DOHH2 (cell line): ENCODE measurements at regions not wholly inside any gene's neighbourhood (a gene's known extent, or its start where the extent isn't known, plus 50 kb on each side); places are given as distances from the start of the nearest gene placed in this dataset.

Experiments used
- H3F3A ChIP-seq: fragments of 200-600 bp; sonication (generic), shearing (Covaris generic); 2 replicates; pipeline ENCODE4 v1.6.0; 2016; ENCODE audit warnings: antibody characterized with exemption, mild to moderate bottlenecking; ENCODE audit not compliant: control insufficient read depth, insufficient read depth
- H3K27ac ChIP-seq: fragments of 200-600 bp; sonication (generic); 2 replicates; pipeline ENCODE4 v1.5.1; 2014; ENCODE audit warnings: low read depth, mild to moderate bottlenecking, low read length, moderate library complexity
- H3K27me3 ChIP-seq: fragments of 200-600 bp; sonication (generic); 2 replicates; pipeline ENCODE4 v1.6.1; 2014; ENCODE audit warnings: mild to moderate bottlenecking, low read length, mixed read lengths; ENCODE audit not compliant: control insufficient read depth
- H3K36me3 ChIP-seq: fragments of 200-600 bp; sonication (generic); 2 replicates; pipeline ENCODE4 v1.6.1; 2014; ENCODE audit warnings: mild to moderate bottlenecking, low read length, moderate library complexity, mixed read lengths; ENCODE audit not compliant: control insufficient read depth
- H3K4me1 ChIP-seq: fragments of 200-600 bp; sonication (generic); 2 replicates; pipeline ENCODE4 v1.6.1; 2014; ENCODE audit warnings: mild to moderate bottlenecking, low read length, mixed read lengths; ENCODE audit not compliant: control insufficient read depth
- H3K4me2 ChIP-seq: fragments of 200-600 bp; sonication (generic); 2 replicates; pipeline ENCODE4 v1.6.0; 2014; ENCODE audit warnings: mild to moderate bottlenecking, low read length, moderate library complexity
- H3K4me3 ChIP-seq: fragments of 200-600 bp; sonication (generic); 2 replicates; pipeline ENCODE4 v1.5.1; 2014; ENCODE audit warnings: mild to moderate bottlenecking, low read length, mixed read lengths
- H3K79me2 ChIP-seq: fragments of 200-600 bp; sonication (generic); 2 replicates; pipeline ENCODE4 v1.6.1; 2014; ENCODE audit warnings: mild to moderate bottlenecking, low read length, mixed read lengths; ENCODE audit not compliant: control insufficient read depth
- H3K9me2 ChIP-seq: fragments of 200-600 bp; sonication (generic); replicated peaks from 2 replicates; pipeline ENCODE4 v1.6.1; 2014; ENCODE audit warnings: mild to moderate bottlenecking, low read length, mixed read lengths; ENCODE audit not compliant: control insufficient read depth
- H3K9me3 ChIP-seq: fragments of 200-600 bp; sonication (generic); 2 replicates; pipeline ENCODE4 v1.6.1; 2014; ENCODE audit warnings: antibody characterized with exemption, low read length, mixed read lengths; ENCODE audit not compliant: control insufficient read depth, insufficient read depth
- H4K20me1 ChIP-seq: fragments of 200-600 bp; sonication (generic); 2 replicates; pipeline ENCODE4 v1.6.0; 2014; ENCODE audit warnings: low read depth, mild to moderate bottlenecking, antibody characterized with exemption, low read length, moderate library complexity; ENCODE audit not compliant: control insufficient read depth, insufficient read depth
- EZH2phosphoT487 ChIP-seq: fragments of 200-600 bp; sonication (generic); IDR thresholded peaks from 2 replicates; pipeline ENCODE4 v1.6.1; 2017; ENCODE audit warnings: borderline replicate concordance, mild to moderate bottlenecking, antibody characterized with exemption, low read length, moderate library complexity, mixed read lengths
- TF ChIP-seq, protein P1 (sequence below): fragments of 200-600 bp; sonication (generic); IDR thresholded peaks from one replicate; pipeline ENCODE4 v1.5.1; 2014; ENCODE audit warnings: antibody characterized with exemption, mild to moderate bottlenecking, low read depth, low read length; ENCODE audit not compliant: poor library complexity, severe bottlenecking

DNA sequence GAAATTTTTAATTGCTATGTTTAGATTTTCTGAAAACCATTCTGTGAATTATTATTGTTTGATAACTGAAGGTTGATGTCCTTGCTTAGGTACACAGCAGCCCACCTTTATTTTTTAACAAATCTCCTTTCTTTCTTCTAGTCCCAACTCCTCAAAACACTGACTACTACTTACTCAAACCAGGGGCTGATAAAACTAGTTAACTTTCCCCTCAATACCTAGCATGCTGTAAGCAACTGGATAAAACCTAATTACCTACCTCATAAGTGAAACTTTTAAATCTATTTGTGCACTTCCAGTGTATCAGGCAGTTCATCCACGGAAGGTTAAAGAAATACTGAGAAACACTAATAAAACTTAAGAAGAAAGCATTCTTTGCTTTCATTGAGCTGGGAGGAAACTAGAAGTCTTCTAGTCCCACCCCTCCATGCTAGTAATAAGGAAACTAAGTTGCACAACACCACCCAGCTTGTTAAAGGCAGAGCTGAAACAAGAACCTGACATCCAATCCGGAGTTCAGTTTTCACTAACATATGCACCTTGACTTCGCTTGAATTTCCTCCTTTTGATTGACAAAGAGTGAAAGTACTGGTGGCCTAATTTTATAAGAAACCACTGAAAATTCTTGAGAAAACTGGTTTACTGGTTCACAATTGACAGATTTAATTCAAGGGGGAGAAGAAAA is 180.2 kb upstream of the TET2 start:
- Histone ChIP-seq H3K79me2 (no peaks in the 10 kb centered on the region), H3K9me2 (no peaks in the 10 kb centered on the region), H3K27ac (no peak overlapping the region), H3F3A (no peaks in the 10 kb centered on the region), H3K4me1 (no peaks in the 10 kb centered on the region), H3K4me3 (no peak overlapping the region), H3K36me3 (no peaks in the 10 kb centered on the region), H3K27me3 (peaks cover 2% of the 10 kb centered on the region; the same call in 1 of the 2 replicates), H3K4me2 (no peak overlapping the region), H3K9me3 (no peaks in the 10 kb centered on the region; the same call in 1 of the 2 replicates), H4K20me1 (no peaks in the 10 kb centered on the region)
- TF ChIP-seq EZH2phosphoT487 = no peak
- TF ChIP-seq, protein P1, sequence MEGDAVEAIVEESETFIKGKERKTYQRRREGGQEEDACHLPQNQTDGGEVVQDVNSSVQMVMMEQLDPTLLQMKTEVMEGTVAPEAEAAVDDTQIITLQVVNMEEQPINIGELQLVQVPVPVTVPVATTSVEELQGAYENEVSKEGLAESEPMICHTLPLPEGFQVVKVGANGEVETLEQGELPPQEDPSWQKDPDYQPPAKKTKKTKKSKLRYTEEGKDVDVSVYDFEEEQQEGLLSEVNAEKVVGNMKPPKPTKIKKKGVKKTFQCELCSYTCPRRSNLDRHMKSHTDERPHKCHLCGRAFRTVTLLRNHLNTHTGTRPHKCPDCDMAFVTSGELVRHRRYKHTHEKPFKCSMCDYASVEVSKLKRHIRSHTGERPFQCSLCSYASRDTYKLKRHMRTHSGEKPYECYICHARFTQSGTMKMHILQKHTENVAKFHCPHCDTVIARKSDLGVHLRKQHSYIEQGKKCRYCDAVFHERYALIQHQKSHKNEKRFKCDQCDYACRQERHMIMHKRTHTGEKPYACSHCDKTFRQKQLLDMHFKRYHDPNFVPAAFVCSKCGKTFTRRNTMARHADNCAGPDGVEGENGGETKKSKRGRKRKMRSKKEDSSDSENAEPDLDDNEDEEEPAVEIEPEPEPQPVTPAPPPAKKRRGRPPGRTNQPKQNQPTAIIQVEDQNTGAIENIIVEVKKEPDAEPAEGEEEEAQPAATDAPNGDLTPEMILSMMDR = no peak

DNA sequence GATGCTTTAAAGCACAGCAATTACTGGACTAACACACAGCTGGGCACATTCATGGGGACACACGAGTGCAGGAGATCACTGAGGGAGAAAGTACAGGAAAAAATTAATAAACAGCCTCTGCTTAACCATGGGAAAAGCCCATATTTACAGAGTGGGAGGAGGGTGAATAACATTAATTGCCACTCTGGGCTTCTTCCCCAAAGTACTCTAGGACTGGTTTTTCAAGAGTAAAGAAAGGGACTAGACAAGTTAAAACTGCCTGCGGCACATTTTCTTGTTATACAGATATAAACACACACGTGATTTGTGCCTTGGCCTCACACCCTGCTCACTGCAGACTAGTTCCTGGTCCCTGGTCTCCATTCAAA is 179.7 kb upstream of the TET2 start:
- H3K36me3 ChIP-seq = no peaks in the 10 kb centered on the region
- H3K79me2 ChIP-seq = no peaks in the 10 kb centered on the region
- H3K27ac ChIP-seq = no peak overlapping the region
- no peaks in the 10 kb centered on the region for H3K9me2 ChIP-seq
- H4K20me1 ChIP-seq = no peaks in the 10 kb centered on the region
- no peaks in the 10 kb centered on the region for H3K4me1 ChIP-seq
- peaks cover 2% of the 10 kb centered on the region; the same call in 1 of the 2 replicates for H3K27me3 ChIP-seq
- no peak overlapping the region for H3K4me3 ChIP-seq
- H3K9me3 ChIP-seq = no peaks in the 10 kb centered on the region; the same call in 1 of the 2 replicates
- TF ChIP-seq EZH2phosphoT487 = no peak
- TF ChIP-seq, protein P1 = no peak
- no peak overlapping the region for H3K4me2 ChIP-seq
- no peaks in the 10 kb centered on the region for H3F3A ChIP-seq

DNA sequence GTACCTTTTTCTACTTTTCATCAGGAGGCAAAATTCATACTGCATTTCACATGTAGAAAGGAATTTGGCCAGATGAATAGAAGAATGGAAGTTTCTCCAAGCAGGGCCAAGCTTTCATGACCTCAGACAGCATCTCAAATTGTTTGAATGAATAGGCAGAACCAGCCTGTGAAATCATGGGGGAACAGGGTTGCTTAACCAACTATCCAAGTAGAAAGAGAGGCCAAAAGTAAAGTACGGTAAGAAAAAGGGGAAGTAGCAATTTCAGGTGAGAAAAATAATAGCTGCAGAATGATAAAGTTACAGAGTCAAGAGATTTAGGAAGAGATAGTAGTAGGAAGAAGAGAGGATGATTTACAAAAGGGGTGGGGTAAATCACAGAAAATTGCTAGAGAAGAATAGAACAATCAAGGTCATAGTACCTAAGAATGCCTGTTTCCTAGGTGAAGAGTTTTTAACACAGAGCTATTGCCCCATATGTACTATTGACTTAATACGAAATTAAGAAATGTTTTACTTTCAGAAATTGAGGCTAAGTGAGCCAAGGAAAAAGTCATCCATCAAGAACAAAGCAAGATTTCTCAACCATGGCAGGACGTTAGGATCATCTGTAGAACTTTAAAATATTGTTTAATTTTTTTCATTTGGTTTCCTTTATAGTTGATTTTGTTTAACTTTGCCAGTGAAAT is 177.1 kb upstream of the TET2 start:
- TF ChIP-seq, protein P1 = no peak
- Histone ChIP-seq H3K4me1 (no peaks in the 10 kb centered on the region), H3K4me2 (no peak overlapping the region), H3K9me2 (no peaks in the 10 kb centered on the region), H3K4me3 (no peak overlapping the region), H3K79me2 (no peaks in the 10 kb centered on the region), H3K27ac (no peak overlapping the region), H3K27me3 (peaks cover 2% of the 10 kb centered on the region; the same call in 1 of the 2 replicates), H3F3A (no peaks in the 10 kb centered on the region), H3K36me3 (no peaks in the 10 kb centered on the region), H4K20me1 (no peaks in the 10 kb centered on the region), H3K9me3 (no peaks in the 10 kb centered on the region)
